Psoas muscle (tissue), 7 donors: ENCODE measurements at regions not wholly inside any gene's neighbourhood (a gene's known extent, or its start where the extent isn't known, plus 50 kb on each side); places are given as distances from the start of the nearest gene placed in this dataset.
A peak's percentile ranks its signal among the peaks of the same experiment; 100 is the strongest.

Experiments
- ATAC-seq, 4 donors: fragments of 200-7000 bp; cut with Tn5 transposase; one replicate each; pipeline ENCODE4 v1.9.1; 2020; ENCODE audit warnings: moderate library complexity in 3 of 4, mild to moderate bottlenecking in 2 of 4
- DNase-seq, 2 donors: peaks; one replicate each; pipeline ENCODE4 v3.0.0-alpha.2; 2020
- H3K27ac ChIP-seq: fragments of 200-600 bp; one replicate; pipeline ENCODE4 v1.8.0; 2022
- H3K27me3 ChIP-seq, 3 donors: fragments of 200-600 bp in 1 of 3; one replicate each; pipeline versions ENCODE4 v1.6.1 to v1.8.0; 2013 to 2022; ENCODE audit warnings: low read length in 2 of 3, mild to moderate bottlenecking in 2 of 3, moderate library complexity in 1 of 3; ENCODE audit not compliant: insufficient read depth in 3 of 3
- H3K36me3 ChIP-seq, 2 donors: fragments of 200-600 bp in 1 of 2; one replicate each; pipeline versions ENCODE4 v1.6.1 to v1.8.0; 2013 to 2022; ENCODE audit warnings: low read depth in 1 of 2, mild to moderate bottlenecking in 1 of 2, moderate library complexity in 1 of 2; ENCODE audit not compliant: insufficient read depth in 1 of 2
- H3K4me1 ChIP-seq: fragments of 200-600 bp; one replicate; pipeline ENCODE4 v1.8.0; 2022
- H3K4me3 ChIP-seq: fragments of 200-600 bp; one replicate; pipeline ENCODE4 v1.8.0; 2022; ENCODE audit warnings: mild to moderate bottlenecking
- H3K9me3 ChIP-seq: fragments of 200-600 bp; one replicate; pipeline ENCODE4 v1.8.0; 2022
- WGBS, 3 donors: extraction: QIAGEN DNeasy Blood & Tissue Kit; methylation state at CpG; one replicate each; pipeline versions ENCODE4 v1.1.6 to v1.1.7; 2013; 5-methylcytosine and 5-hydroxymethylcytosine counted together
- intact Hi-C, 2 donors: fragments of 100-400 bp; cut with DNase I; formaldehyde crosslinking; loops; one replicate each; pipeline versions ENCODE4 v1.11.0 to v1.14.2; 2022
- TF ChIP-seq, protein P1 (sequence below): fragments of 200-600 bp; IDR thresholded peaks from one replicate; pipeline ENCODE4 v1.8.0; 2022; ENCODE audit warnings: antibody characterized with exemption
- donor health status: healthy with polysubstance abuse.
- donor health status: DM: no; HTN: no; CAD: no; lungs with moderate emphysema.
- donor health status: Bipolar disorder and iron deficiency.
- donor health status: healthy.
- donor health status: DM: yes; HTN: yes; CAD: no.
- donor health status: DM: no; HTN: no; CAD: no.
- donor health status: DM: yes; HTN: yes; CAD: no.

DNA sequence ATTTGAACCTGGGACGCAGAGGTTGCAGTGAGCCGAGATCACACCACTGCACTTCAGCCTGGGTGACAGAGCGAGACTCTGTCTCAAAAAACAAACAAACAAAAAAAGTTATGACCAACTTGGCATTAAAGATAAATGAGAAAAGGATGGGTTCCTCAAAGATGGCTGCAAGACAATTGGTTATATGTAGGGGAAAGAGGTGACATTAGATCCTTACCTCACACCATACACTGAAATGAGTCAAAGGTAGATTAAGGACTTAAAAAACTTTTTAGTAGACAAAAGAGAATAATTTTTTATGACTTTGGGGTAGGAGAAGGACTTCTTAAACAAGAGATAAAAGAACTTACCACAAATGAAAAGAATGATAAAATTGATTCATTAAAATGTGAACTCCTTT is 74.5 kb downstream of the SYF2 start:
- 96 to 98% (median 97%) methylated on average over 3 of the region's 3 CpGs for WGBS, 3 donors
- no peaks in the 10 kb centered on the region for H3K36me3 ChIP-seq
- H3K4me1 ChIP-seq = no peaks in the 10 kb centered on the region
- H3K27me3 ChIP-seq = peaks cover 0 to 2% (median 0%) of the 10 kb centered on the region in 3 donors
- no peak overlapping the region for H3K4me3 ChIP-seq
- ATAC-seq (no peak), DNase-seq (no peak)
- TF ChIP-seq, protein P1, sequence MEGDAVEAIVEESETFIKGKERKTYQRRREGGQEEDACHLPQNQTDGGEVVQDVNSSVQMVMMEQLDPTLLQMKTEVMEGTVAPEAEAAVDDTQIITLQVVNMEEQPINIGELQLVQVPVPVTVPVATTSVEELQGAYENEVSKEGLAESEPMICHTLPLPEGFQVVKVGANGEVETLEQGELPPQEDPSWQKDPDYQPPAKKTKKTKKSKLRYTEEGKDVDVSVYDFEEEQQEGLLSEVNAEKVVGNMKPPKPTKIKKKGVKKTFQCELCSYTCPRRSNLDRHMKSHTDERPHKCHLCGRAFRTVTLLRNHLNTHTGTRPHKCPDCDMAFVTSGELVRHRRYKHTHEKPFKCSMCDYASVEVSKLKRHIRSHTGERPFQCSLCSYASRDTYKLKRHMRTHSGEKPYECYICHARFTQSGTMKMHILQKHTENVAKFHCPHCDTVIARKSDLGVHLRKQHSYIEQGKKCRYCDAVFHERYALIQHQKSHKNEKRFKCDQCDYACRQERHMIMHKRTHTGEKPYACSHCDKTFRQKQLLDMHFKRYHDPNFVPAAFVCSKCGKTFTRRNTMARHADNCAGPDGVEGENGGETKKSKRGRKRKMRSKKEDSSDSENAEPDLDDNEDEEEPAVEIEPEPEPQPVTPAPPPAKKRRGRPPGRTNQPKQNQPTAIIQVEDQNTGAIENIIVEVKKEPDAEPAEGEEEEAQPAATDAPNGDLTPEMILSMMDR = no peak
- H3K9me3 ChIP-seq = peaks cover 6% of the 10 kb centered on the region
- intact Hi-C loops = no loop called here
- H3K27ac ChIP-seq = no peak overlapping the region

GRCh38 chr1:25150985-25151495 is 81.3 kb downstream of the SYF2 start:
- Histone ChIP-seq H3K36me3 (no peaks in the 10 kb centered on the region), H3K27me3 (peaks cover 2 to 41% (median 14%) of the 10 kb centered on the region in 3 donors), H3K4me1 (no peaks in the 10 kb centered on the region), H3K9me3 (no peaks in the 10 kb centered on the region), H3K4me3 (no peak overlapping the region), H3K27ac (no peak overlapping the region)
- no peak for DNase-seq
- 82 to 90% (median 86%) methylated on average over 1 of the region's 1 CpG for WGBS, 3 donors
- ATAC-seq = no peak
- intact Hi-C loops = no loop called here
- TF ChIP-seq, protein P1 = no peak

DNA sequence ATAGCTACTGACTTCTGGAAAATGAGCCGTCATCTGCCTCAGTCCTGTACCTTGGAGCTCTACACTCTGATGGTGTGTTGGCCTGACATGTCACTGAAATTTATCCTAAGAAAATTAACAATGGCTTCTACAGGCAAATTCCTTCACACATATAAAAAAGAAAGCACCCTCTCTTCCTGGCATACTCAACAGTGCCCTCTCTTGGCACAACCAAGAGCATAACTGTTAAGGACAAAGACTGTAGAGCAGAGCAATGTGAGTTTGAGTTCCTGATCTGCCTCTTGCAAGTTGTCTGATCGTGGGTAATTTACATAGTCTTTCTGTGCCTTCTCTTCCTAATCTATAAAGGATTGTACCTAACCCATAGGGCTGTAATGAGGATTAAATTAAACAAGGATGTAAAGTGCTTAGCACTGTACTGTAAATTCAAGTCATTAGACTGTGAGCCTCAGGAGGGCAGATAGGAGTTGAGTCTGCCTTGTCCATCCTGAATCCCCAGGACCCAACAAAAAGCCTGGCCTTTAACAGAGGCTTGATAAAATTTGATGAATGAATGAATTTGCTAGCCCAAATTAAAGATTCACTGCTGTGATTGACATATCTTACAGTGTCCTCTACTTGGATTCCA is 83.5 kb downstream of the SYF2 start:
- H3K4me1 ChIP-seq = no peaks in the 10 kb centered on the region
- no peak overlapping the region for H3K4me3 ChIP-seq
- peaks cover 2 to 42% (median 18%) of the 10 kb centered on the region in 3 donors for H3K27me3 ChIP-seq
- ATAC-seq (no peak), DNase-seq (no peak)
- H3K27ac ChIP-seq = no peak overlapping the region
- no peaks in the 10 kb centered on the region for H3K36me3 ChIP-seq
- TF ChIP-seq, protein P1 = no peak
- 60 to 67% (median 65%) methylated on average over 2 of the region's 2 CpGs for WGBS, 3 donors
- intact Hi-C loops = no loop called here
- H3K9me3 ChIP-seq = no peaks in the 10 kb centered on the region

GRCh38 chr1:25146451-25146855 is 85.8 kb downstream of the SYF2 start:
- no peak overlapping the region for H3K27ac ChIP-seq
- H3K36me3 ChIP-seq = no peaks in the 10 kb centered on the region
- H3K9me3 ChIP-seq = no peaks in the 10 kb centered on the region
- peaks cover 2 to 47% (median 21%) of the 10 kb centered on the region in 3 donors for H3K27me3 ChIP-seq
- TF ChIP-seq, protein P1 = no peak
- intact Hi-C loops = no loop called here
- DNase-seq = peak; percentile 26 to 55
- H3K4me3 ChIP-seq = no peak overlapping the region
- 12 to 25% (median 17%) methylated on average over 15 of the region's 15 CpGs for WGBS, 3 donors
- no peak for ATAC-seq
- no peaks in the 10 kb centered on the region for H3K4me1 ChIP-seq
